Vagina (tissue), 2 donors: ENCODE measurements at regions not wholly inside any gene's neighbourhood (a gene's known extent, or its start where the extent isn't known, plus 50 kb on each side); places are given as distances from the start of the nearest gene placed in this dataset.

Experiments used
- DNase-seq, 2 donors: peaks; one replicate each; pipeline ENCODE4 v3.0.0-alpha.2; 2017; ENCODE audit errors: extremely low spot score in 2 of 2
- H3K27ac ChIP-seq: fragments of 200-600 bp; sonication (generic); one replicate; pipeline ENCODE4 v1.5.1; 2019
- H3K27me3 ChIP-seq: fragments of 200-600 bp; sonication (generic); one replicate; pipeline ENCODE4 v1.5.1; 2019
- H3K36me3 ChIP-seq, 2 donors: fragments of 200-600 bp; sonication (generic); one replicate each; pipeline ENCODE4 v1.5.1; 2017 to 2019
- H3K4me1 ChIP-seq: fragments of 200-600 bp; sonication (generic); one replicate; pipeline ENCODE4 v1.5.1; 2019
- H3K4me3 ChIP-seq, 2 donors: fragments of 200-600 bp; sonication (generic); 1 replicate in 1 of 2; 2 replicates in 1 of 2; pipeline ENCODE4 v1.5.1; 2016 to 2019
- H3K9me3 ChIP-seq: fragments of 200-600 bp; sonication (generic); one replicate; pipeline ENCODE4 v1.5.1; 2019
- CTCF ChIP-seq, 3 experiments: fragments of 450-650 bp in 2 of 3; fragments of 200-600 bp in 1 of 3; sonication (generic) in 1 of 3; IDR thresholded peaks; one replicate each; pipeline ENCODE4 v1.5.1; 2017 to 2019; ENCODE audit warnings: antibody characterized with exemption in 3 of 3, mild to moderate bottlenecking in 2 of 3, moderate library complexity in 2 of 3
- POLR2A ChIP-seq, 2 donors: fragments of 450-650 bp; IDR thresholded peaks; one replicate each; pipeline ENCODE4 v1.6.1; 2017; ENCODE audit warnings: antibody characterized with exemption in 2 of 2, mild to moderate bottlenecking in 2 of 2, moderate library complexity in 2 of 2
- POLR2AphosphoS5 ChIP-seq, 2 donors: sonication (generic); formaldehyde crosslinking; IDR thresholded peaks; one replicate each; pipeline ENCODE4 v1.9.0; 2017; ENCODE audit warnings: antibody characterized with exemption in 2 of 2, mild to moderate bottlenecking in 2 of 2, low read depth in 1 of 2; ENCODE audit not compliant: insufficient read depth in 1 of 2
- intact Hi-C: fragments of 100-400 bp; cut with DNase I; formaldehyde crosslinking; loops from one replicate; pipeline ENCODE4 v1.15.1; 2023

GRCh38 chr16:80377096-80377956 is 163.5 kb upstream of the DYNLRB2 start:
- H3K4me1 ChIP-seq, result no peaks in the 10 kb centered on the region
- no peaks in the 10 kb centered on the region for H3K27me3 ChIP-seq
- intact Hi-C loops, result no loop called here
- no peak overlapping the region for H3K27ac ChIP-seq
- no peaks in the 10 kb centered on the region for H3K9me3 ChIP-seq
- no peak for TF ChIP-seq POLR2A (IDR thresholded peaks at IDR 0.05)
- H3K4me3 ChIP-seq, result no peak overlapping the region
- H3K36me3 ChIP-seq, result no peaks in the 10 kb centered on the region
- no peak for DNase-seq

GRCh38 chr16:80375973-80376372 is 164.8 kb upstream of the DYNLRB2 start:
- intact Hi-C loops, result no loop called here
- TF ChIP-seq CTCF (IDR thresholded peaks at IDR 0.05), result no peak
- TF ChIP-seq POLR2AphosphoS5 (IDR thresholded peaks at IDR 0.05; ENCODE audit: insufficient read depth in 1 of 2, low read depth in 1 of 2), result no peak
- TF ChIP-seq POLR2A (IDR thresholded peaks at IDR 0.05), result no peak
- no peaks in the 10 kb centered on the region for H3K27me3 ChIP-seq
- DNase-seq, result no peak
- H3K4me3 ChIP-seq, result no peak overlapping the region
- H3K9me3 ChIP-seq, result no peaks in the 10 kb centered on the region
- H3K4me1 ChIP-seq, result no peaks in the 10 kb centered on the region
- no peak overlapping the region for H3K27ac ChIP-seq
- no peaks in the 10 kb centered on the region for H3K36me3 ChIP-seq

- H3K36me3 ChIP-seq, result no peaks in the 10 kb centered on the region
- H3K4me3 ChIP-seq, result no peak overlapping the region
- intact Hi-C loops, result no loop called here
- no peak overlapping the region for H3K27ac ChIP-seq
- no peaks in the 10 kb centered on the region for H3K27me3 ChIP-seq
- no peaks in the 10 kb centered on the region for H3K9me3 ChIP-seq
- H3K4me1 ChIP-seq, result no peaks in the 10 kb centered on the region
- TF ChIP-seq CTCF (IDR thresholded peaks at IDR 0.05), result no peak
- TF ChIP-seq POLR2AphosphoS5 (IDR thresholded peaks at IDR 0.05; ENCODE audit: insufficient read depth in 1 of 2, low read depth in 1 of 2), result no peak
- no peak for TF ChIP-seq POLR2A (IDR thresholded peaks at IDR 0.05)
- DNase-seq, result no peak
Measured at GRCh38 chr16:80375513-80375912, 165.3 kb upstream of the DYNLRB2 start.

GRCh38 chr16:80372341-80372740 is 168.5 kb upstream of the DYNLRB2 start:
- Histone ChIP-seq H3K36me3 (no peaks in the 10 kb centered on the region), H3K27ac (no peak overlapping the region), H3K4me1 (no peaks in the 10 kb centered on the region), H3K27me3 (no peaks in the 10 kb centered on the region), H3K9me3 (no peaks in the 10 kb centered on the region), H3K4me3 (no peak overlapping the region)
- intact Hi-C loops, result no loop called here
- DNase-seq, result no peak
- no peak for TF ChIP-seq POLR2AphosphoS5 (IDR thresholded peaks at IDR 0.05; ENCODE audit: insufficient read depth in 1 of 2, low read depth in 1 of 2)
- no peak for TF ChIP-seq CTCF (IDR thresholded peaks at IDR 0.05)
- TF ChIP-seq POLR2A (IDR thresholded peaks at IDR 0.05), result no peak

- no peak overlapping the region for H3K27ac ChIP-seq
- H3K27me3 ChIP-seq, result no peaks in the 10 kb centered on the region
- TF ChIP-seq CTCF (IDR thresholded peaks at IDR 0.05) (peak; percentile 20 to 45 (median 20)), POLR2A (IDR thresholded peaks at IDR 0.05) (no peak)
- intact Hi-C loops, result no loop called here
- DNase-seq, result no peak
- H3K36me3 ChIP-seq, result no peaks in the 10 kb centered on the region
- no peak overlapping the region for H3K4me3 ChIP-seq
- H3K9me3 ChIP-seq, result no peaks in the 10 kb centered on the region
- H3K4me1 ChIP-seq, result no peaks in the 10 kb centered on the region
Measured at GRCh38 chr16:80369138-80369958, 171.4 kb upstream of the DYNLRB2 start.
